ENCODE measurements at regions not wholly inside any gene's neighbourhood (a gene's known extent, or its start where the extent isn't known, plus 50 kb on each side); places are given as distances from the start of the nearest gene placed in this dataset.

- Mint-ChIP-seq H3K36me3 (ENCODE audit: insufficient read depth in 1 of 3, low read depth in 3 of 3) (peaks cover 0 to 12% (median 4%) of the 10 kb centered on the region in 3 experiments; a peak in 5 of 7 replicates), H3K4me1 (peaks cover 13 to 18% of the 10 kb centered on the region in 2 experiments), H3K9me3 (peaks cover 5% of the 10 kb centered on the region in 2 experiments), H3K27ac (no peak overlapping the region), H3K27me3 (ENCODE audit: low read depth) (no peaks in the 10 kb centered on the region), H3K4me3 (no peak overlapping the region)
- H3K23ac ChIP-seq (ENCODE audit: insufficient read length, low read depth, low read length) = no peak overlapping the region
- no peak overlapping the region for H2BK12ac ChIP-seq (ENCODE audit: insufficient read length, low read depth, low read length)
- TF ChIP-seq CTCF (conservative IDR thresholded peaks at IDR 0.05) = no peak
- H3K27me3 ChIP-seq (ENCODE audit: insufficient read depth, low read length) = no peaks in the 10 kb centered on the region
- H4K91ac ChIP-seq (ENCODE audit: insufficient read length, low read depth, low read length) = no peak overlapping the region
- no peak for DNase-seq
- no peak overlapping the region for H3K9ac ChIP-seq (ENCODE audit: extremely low read depth, insufficient read length, low read length)
- no peak overlapping the region for H2BK120ac ChIP-seq (ENCODE audit: low read depth, low read length, poor library complexity, severe bottlenecking)
- H3T11ph ChIP-seq (ENCODE audit: low read length) = no peak overlapping the region
- H3K9me3 ChIP-seq (ENCODE audit: control insufficient read depth, low read depth, low read length) = no peaks in the 10 kb centered on the region
- no peaks in the 10 kb centered on the region for H3K79me2 ChIP-seq (ENCODE audit: insufficient read depth, low read length)
- no peaks in the 10 kb centered on the region for H4K20me1 ChIP-seq (ENCODE audit: control insufficient read depth, insufficient read depth, insufficient read length)
- H4K5ac ChIP-seq (ENCODE audit: insufficient read length, low read depth, low read length) = no peak overlapping the region
- no peak overlapping the region for H2BK20ac ChIP-seq (ENCODE audit: low read depth, low read length, poor library complexity, severe bottlenecking)
- H4K8ac ChIP-seq (replicated peaks; ENCODE audit: insufficient read length, low read depth, low read length) = no peak overlapping the region
- H2AFZ ChIP-seq (ENCODE audit: low read length) = no peak overlapping the region
- no peak overlapping the region for H3K18ac ChIP-seq (ENCODE audit: insufficient read length, low read depth, low read length)
- H3K23me2 ChIP-seq (ENCODE audit: insufficient read length, low read depth, low read length, poor library complexity, severe bottlenecking) = no peaks in the 10 kb centered on the region
- H2BK15ac ChIP-seq (ENCODE audit: low read depth, low read length) = no peak overlapping the region
- no peak overlapping the region for H3K56ac ChIP-seq (ENCODE audit: insufficient read length, low read depth, low read length)
- H2BK5ac ChIP-seq (ENCODE audit: insufficient read length, low read length) = no peak overlapping the region
- no peaks in the 10 kb centered on the region for H3K4me1 ChIP-seq (ENCODE audit: insufficient read depth, low read length)
- no peak overlapping the region for H3K4me2 ChIP-seq (ENCODE audit: insufficient read depth, insufficient read length, low read length)
- no peak overlapping the region for H3K27ac ChIP-seq (ENCODE audit: insufficient read length, low read depth, low read length)
- H3K79me1 ChIP-seq (ENCODE audit: insufficient read depth, low read depth, low read length, poor library complexity, severe bottlenecking) = no peaks in the 10 kb centered on the region
- no peak overlapping the region for H3K14ac ChIP-seq (ENCODE audit: insufficient read depth, low read length)
- no peak overlapping the region for H3K4ac ChIP-seq (ENCODE audit: low read depth, low read length)
- WGBS (ENCODE audit: extremely low coverage, insufficient read length, low lambda C conversion rate) = no CpG with 5 or more reads among the region's 3 CpGs
- no peak overlapping the region for H2AK5ac ChIP-seq (ENCODE audit: insufficient read length, low read length)
These were observed 567.2 kb downstream of the EFNA5 start for GRCh38 chr5:107103522-107103921.
